Stimulated activated CD4-positive, alpha-beta T cell treated with anti-CD3 and anti-CD28 coated beads, Interleukin-1b, Interleukin-23, amount 100 ng/mL, for 24 hours (primary cell): ENCODE measurements at regions not wholly inside any gene's neighbourhood (a gene's known extent, or its start where the extent isn't known, plus 50 kb on each side); places are given as distances from the start of the nearest gene placed in this dataset.

Source experiments
- DNase-seq, 4 experiments: peaks; one replicate each; pipeline ENCODE4 v3.0.0-alpha.2; 2020; ENCODE audit warnings: low read depth in 4 of 4, low spot score in 1 of 4

- no peak for DNase-seq
Measured at GRCh38 chr15:75131269-75131643, 70.4 kb upstream of the C15orf39 start.

DNA sequence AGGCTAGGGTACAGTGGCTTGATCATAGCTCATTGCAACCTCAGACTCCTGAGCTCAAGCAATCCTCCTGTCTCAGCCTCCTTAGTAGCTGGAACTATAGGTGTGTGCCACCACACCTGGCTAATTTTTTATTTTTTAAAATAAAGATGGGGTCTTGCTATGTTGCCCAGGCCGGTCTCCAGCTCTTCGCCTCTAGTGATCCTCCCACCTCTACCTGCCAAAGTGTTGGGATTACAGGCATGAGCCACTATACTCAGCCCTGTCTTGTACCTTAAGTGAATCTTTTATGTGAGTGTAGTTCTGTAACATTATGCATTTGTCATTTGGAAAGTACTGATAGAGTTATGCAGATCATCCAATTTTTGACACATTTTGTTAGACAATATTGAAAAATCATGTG, 66.9 kb upstream of the C15orf39 start:
- no peak for DNase-seq

GRCh38 chr15:75136118-75136517, 65.6 kb upstream of the C15orf39 start:
- DNase-seq, result no peak

DNA sequence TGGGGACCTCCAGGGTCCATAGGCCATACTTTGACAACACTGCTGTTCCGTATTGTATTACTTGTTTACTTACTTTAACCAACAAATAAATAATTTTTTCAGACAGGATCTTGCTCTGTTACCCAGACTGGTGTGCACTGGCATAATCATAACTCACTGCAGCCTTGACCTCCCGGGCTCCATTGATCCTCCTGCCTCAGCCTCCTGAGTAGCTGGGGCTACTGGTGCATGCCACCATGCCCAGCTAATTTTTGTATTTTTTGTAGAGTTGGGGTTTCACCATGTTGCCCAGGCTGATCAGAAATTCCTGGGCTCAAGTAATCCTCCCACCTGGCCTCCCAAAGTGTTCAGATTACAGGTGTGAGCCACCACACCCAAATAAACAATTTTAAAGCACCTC, 64.9 kb upstream of the C15orf39 start:
- no peak for DNase-seq

GRCh38 chr15:75138016-75138999, 63.4 kb upstream of the C15orf39 start:
- DNase-seq, result no peak

- DNase-seq, result no peak
Measured at GRCh38 chr15:75140080-75140879, 61.4 kb upstream of the C15orf39 start.

- DNase-seq, result no peak
Measured at GRCh38 chr15:75142499-75142898, 59.2 kb upstream of the C15orf39 start.

DNA sequence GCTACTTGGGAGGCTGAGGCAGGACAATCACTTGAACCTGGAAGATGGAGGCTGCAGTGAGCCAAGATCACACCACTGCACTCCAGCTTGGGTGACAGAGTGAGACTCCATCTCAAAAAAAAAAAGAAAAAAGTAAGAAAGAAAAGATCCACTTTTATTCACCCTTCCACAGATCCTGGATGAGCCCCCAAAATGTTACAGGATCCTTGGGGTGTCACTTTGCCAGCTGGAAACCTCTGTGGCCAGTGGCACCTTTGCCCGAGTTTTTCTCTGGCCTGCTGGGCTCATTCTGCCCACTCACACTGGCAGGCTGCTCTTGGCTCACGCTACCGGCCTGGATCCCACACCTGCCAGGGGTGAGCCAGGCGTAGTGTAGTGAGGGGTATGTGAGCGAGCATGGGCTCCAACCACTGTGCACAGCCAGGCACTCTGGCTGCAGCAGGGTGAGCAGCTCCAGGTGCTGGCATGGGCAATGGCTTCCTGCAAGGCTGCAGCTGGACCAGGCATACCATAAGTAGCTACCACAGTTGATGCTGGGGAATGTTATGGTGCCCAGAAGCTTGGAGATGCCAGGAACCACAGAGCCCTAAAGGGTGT, 57.8 kb upstream of the C15orf39 start:
- no peak for DNase-seq

DNA sequence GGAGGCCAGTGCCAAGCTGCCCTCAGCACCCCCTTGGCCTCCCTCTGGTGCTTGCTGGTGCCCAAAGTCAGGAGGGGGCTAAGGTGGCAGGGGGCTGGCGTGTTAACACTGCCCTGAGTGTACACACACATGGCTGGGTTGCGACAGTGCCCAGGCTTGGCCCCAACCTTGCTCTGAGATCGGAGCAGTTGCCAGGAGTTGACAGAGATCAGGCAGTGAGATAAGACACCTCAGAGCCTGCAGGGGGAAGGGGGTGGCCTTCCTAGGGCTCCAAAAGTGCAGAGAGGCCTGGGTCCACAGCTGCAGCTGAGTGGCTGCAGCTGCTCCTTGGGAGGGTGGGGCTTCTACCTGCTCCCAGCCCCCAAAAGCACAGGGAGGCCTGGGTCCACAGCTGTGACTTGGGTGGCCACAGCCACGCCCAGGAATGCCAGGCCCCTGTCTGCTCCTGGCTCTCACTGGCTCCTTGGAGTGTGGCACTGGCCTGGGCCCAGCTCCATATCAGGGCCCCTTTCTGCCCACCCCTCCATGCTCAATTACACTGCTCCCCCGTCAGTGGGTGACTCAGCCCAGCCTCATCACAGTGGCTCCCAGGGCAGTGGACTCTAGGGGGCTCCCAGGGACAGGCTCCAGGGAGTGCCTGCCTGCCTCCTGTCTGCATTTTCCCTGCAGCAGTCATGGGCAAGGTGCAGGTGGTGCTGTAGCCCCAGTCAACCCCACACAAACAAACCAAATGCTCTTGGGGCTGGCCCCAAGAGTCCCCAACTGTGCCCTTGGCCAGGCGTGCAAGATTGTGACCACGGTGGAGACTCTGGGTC, 56.4 kb upstream of the C15orf39 start:
- no peak for DNase-seq

- DNase-seq, result no peak
Measured at GRCh38 chr15:75148280-75148679, 53.4 kb upstream of the C15orf39 start.

GRCh38 chr15:75149867-75150709, 51.6 kb upstream of the C15orf39 start:
- DNase-seq, result no peak

DNA sequence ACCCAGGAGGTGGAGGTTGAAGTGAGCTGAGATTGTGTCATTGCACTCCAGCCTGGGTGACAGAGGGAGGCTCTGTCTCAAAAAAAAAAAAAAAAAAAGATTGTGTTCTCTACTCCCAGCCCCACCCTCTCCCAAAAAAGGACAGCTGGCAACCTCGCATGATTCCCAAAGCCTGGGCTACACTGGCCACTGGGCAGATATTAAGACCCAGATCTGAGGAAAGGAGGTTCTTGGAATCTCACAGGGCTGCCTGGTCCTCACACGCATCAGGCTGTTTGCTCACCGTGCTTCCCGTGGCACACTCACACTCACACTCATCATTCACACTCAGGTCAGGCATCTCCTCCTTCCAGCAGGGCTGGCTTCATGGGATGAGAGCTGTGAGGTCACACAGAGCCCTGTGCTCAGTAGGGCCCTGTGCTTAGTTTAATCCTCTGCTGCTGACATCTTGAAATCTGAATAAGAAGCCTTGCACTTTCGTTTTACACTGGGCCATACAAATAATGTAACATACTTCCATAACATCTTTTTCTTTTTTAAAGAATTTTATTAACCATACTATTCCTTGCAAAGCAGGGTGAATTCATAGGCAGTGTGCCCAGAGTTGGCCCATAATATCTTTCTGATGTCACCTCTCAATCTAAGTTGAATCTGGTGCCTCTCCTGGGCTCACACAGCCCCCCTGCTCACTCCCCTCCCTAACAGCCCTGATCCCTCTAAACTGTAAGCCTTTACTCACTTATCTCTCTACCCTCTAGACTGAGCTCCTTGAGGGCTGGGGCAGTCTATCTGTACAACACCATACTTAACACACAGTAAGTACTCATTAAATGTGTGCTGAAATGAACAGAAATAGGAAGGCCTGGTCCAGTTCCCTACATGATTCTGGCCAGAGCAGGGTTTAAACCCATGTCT, 50.2 kb upstream of the C15orf39 start:
- no peak for DNase-seq
